ENCODE measurements at regions not wholly inside any gene's neighbourhood (a gene's known extent, or its start where the extent isn't known, plus 50 kb on each side); places are given as distances from the start of the nearest gene placed in this dataset.

GRCh38 chr13:44747179-44747578, 171.0 kb upstream of the TSC22D1 start:
- no peak for TF ChIP-seq TRIM28 (IDR thresholded peaks at IDR 0.05; ENCODE audit: borderline replicate concordance, low read length)
- no peak for TF ChIP-seq ZNF132 (tag by site-specific recombination; IDR thresholded peaks at IDR 0.05; ENCODE audit: borderline replicate concordance)
- TF ChIP-seq YY1 (tag by site-specific recombination; IDR thresholded peaks at IDR 0.05) = no peak
- TF ChIP-seq CTCF (tag by site-specific recombination; IDR thresholded peaks at IDR 0.05) = no peak
- TF ChIP-seq ZFHX2 (tag by site-specific recombination; conservative IDR thresholded peaks at IDR 0.05) = no peak
- no peak for TF ChIP-seq ZFP69B (tag by site-specific recombination; IDR thresholded peaks at IDR 0.05)
- TF ChIP-seq ZNF202 (tag by site-specific recombination; IDR thresholded peaks at IDR 0.05; ENCODE audit: borderline replicate concordance) = no peak
- no peak for TF ChIP-seq ZNF18 (tag by site-specific recombination; IDR thresholded peaks at IDR 0.05)
- TF ChIP-seq ATF2 (tag by site-specific recombination; IDR thresholded peaks at IDR 0.05; ENCODE audit: low read depth) = no peak
- no peak for TF ChIP-seq ZEB2 (tag by site-specific recombination; IDR thresholded peaks at IDR 0.05)
- TF ChIP-seq ZNF558 (tag by site-specific recombination; IDR thresholded peaks at IDR 0.05) = no peak
